ENCODE measurements at regions not wholly inside any gene's neighbourhood (a gene's known extent, or its start where the extent isn't known, plus 50 kb on each side); places are given as distances from the start of the nearest gene placed in this dataset.

DNA sequence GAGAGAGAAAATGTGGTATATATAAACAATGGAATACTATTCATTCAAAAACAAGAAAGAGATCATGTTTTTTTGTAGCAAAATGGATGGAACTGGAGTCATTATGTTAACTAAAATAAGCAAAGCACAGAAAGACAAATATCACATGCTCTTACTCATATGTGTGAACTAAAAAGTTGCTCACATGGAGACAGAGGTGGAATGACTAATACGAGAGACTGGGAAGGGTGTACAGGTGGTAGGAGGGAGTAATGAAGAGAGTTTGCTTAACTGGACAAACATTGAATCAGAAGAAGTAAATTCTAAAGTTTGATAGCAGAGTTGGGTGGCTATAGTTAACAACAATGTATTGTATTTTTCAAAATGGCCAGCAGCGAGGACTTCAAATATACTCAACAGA lies 1080.7 kb upstream of the CHAC2 start:
- TF ChIP-seq, protein P1, sequence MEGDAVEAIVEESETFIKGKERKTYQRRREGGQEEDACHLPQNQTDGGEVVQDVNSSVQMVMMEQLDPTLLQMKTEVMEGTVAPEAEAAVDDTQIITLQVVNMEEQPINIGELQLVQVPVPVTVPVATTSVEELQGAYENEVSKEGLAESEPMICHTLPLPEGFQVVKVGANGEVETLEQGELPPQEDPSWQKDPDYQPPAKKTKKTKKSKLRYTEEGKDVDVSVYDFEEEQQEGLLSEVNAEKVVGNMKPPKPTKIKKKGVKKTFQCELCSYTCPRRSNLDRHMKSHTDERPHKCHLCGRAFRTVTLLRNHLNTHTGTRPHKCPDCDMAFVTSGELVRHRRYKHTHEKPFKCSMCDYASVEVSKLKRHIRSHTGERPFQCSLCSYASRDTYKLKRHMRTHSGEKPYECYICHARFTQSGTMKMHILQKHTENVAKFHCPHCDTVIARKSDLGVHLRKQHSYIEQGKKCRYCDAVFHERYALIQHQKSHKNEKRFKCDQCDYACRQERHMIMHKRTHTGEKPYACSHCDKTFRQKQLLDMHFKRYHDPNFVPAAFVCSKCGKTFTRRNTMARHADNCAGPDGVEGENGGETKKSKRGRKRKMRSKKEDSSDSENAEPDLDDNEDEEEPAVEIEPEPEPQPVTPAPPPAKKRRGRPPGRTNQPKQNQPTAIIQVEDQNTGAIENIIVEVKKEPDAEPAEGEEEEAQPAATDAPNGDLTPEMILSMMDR (optimal IDR thresholded peaks at IDR 0.05 in 1 of 3, IDR thresholded peaks at IDR 0.05 in 1 of 3, conservative IDR thresholded peaks at IDR 0.05 in 1 of 3; ENCODE audit: extremely low read depth in 1 of 3, insufficient read depth in 2 of 3, low read length in 3 of 3) = no peak
- TF ChIP-seq EZH2 (IDR thresholded peaks at IDR 0.05; ENCODE audit: low read length) = no peak
